Effector memory CD8-positive, alpha-beta T cell (primary cell): ENCODE measurements at regions not wholly inside any gene's neighbourhood (a gene's known extent, or its start where the extent isn't known, plus 50 kb on each side); places are given as distances from the start of the nearest gene placed in this dataset.

Source experiments
- ATAC-seq: fragments of 150-1000 bp; cut with Tn5 transposase; replicated peaks from 2 replicates; pipeline ENCODE4 v1.10.0; 2021; ENCODE audit warnings: mild to moderate bottlenecking, moderate library complexity
- DNase-seq, 3 experiments: peaks; one replicate each; pipeline ENCODE4 v3.0.0; 2021
- H3K27ac Mint-ChIP-seq, 2 donors: one replicate each; pipeline ENCODE4 v1.8.0; 2022; ENCODE audit warnings: mild to moderate bottlenecking in 2 of 2, mixed read lengths in 2 of 2, moderate library complexity in 2 of 2
- H3K27me3 Mint-ChIP-seq, 2 donors: one replicate each; pipeline ENCODE4 v1.8.0; 2022; ENCODE audit warnings: mixed read lengths in 2 of 2
- H3K36me3 Mint-ChIP-seq: one replicate; pipeline ENCODE4 v1.8.0; 2022; ENCODE audit warnings: mild to moderate bottlenecking, moderate library complexity, mixed read lengths; ENCODE audit not compliant: insufficient read depth
- H3K4me1 Mint-ChIP-seq, 2 donors: one replicate each; pipeline ENCODE4 v1.8.0; 2022; ENCODE audit warnings: low read depth in 2 of 2, mixed read lengths in 2 of 2
- H3K4me3 Mint-ChIP-seq, 2 donors: one replicate each; pipeline ENCODE4 v1.8.0; 2022; ENCODE audit warnings: mild to moderate bottlenecking in 2 of 2, mixed read lengths in 2 of 2, moderate library complexity in 2 of 2
- H3K9me3 Mint-ChIP-seq, 2 donors: one replicate each; pipeline ENCODE4 v1.8.0; 2022; ENCODE audit warnings: mixed read lengths in 2 of 2

DNA sequence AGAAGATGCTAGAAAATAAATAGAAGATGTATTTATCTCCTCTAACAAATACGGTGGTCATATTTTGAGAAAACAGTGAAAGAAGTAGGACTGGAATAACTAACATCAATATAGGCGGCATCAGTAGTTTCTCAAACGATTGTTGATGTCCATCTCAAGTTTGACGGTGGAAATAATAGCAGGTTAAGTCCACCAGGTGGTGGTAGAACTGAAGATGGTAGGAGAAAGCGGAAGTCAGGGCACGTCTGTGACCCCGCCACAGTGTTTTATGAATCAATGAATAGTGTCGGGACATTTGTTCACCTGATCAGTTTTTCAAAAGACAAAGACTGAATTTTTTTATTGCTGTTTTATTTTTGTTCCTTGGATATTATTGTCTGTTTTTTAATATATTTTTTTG lies 706.4 kb upstream of the SLC10A2 start:
- no peaks in the 10 kb centered on the region for H3K36me3 Mint-ChIP-seq
- H3K4me3 Mint-ChIP-seq: no peak overlapping the region
- no peak for DNase-seq
- peaks cover 0 to 6% of the 10 kb centered on the region in 2 donors for H3K9me3 Mint-ChIP-seq
- H3K27me3 Mint-ChIP-seq: no peaks in the 10 kb centered on the region
- H3K4me1 Mint-ChIP-seq: no peaks in the 10 kb centered on the region
- ATAC-seq: no peak
- no peak overlapping the region for H3K27ac Mint-ChIP-seq

DNA sequence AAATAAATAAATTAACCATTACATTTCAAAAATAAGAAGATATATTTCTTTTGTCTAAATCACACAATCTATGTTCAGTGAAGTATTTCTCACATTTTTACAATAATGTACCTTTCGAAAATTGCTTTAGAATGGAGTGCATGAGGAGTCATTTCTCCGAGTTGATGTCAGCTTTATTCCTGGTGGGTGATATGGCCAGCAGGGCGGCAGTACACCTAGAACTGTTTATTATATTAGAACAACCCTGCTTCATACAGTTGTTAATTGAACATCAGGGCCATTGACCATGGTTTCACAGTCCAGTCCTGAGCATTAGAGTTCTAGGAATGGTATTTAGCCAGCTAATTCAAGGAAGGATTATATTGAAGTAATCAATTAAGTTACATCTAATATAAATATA lies 696.3 kb upstream of the SLC10A2 start:
- no peaks in the 10 kb centered on the region for H3K27me3 Mint-ChIP-seq
- peaks cover under 1 to 7% of the 10 kb centered on the region in 2 donors for H3K9me3 Mint-ChIP-seq
- no peak for ATAC-seq
- no peak for DNase-seq
- H3K4me1 Mint-ChIP-seq: no peaks in the 10 kb centered on the region
- H3K4me3 Mint-ChIP-seq: no peak overlapping the region
- H3K27ac Mint-ChIP-seq: no peak overlapping the region
- H3K36me3 Mint-ChIP-seq: no peaks in the 10 kb centered on the region

DNA sequence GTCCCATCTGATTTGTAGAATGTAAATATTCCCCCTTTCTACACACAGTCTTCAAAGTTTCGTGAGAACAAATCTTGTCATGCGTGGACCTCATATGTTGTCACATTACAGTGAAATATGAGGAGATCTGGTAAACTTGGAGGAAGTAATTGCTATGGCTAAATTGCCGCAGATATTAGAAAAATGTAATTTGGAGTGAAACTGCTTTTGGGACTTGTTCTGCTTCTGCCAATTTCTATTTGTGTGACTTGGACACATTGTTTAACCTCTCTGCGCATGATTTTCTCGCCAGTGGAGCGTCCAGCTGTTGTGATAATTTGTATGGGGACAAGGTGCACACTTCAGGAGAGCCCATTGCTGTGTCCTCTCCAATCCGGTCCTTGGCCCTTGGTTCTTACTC lies 693.1 kb upstream of the SLC10A2 start:
- no peaks in the 10 kb centered on the region for H3K27me3 Mint-ChIP-seq
- no peak overlapping the region for H3K4me3 Mint-ChIP-seq
- H3K36me3 Mint-ChIP-seq: no peaks in the 10 kb centered on the region
- DNase-seq: no peak
- peaks cover 4 to 6% of the 10 kb centered on the region in 2 donors for H3K9me3 Mint-ChIP-seq
- no peak overlapping the region for H3K27ac Mint-ChIP-seq
- no peak for ATAC-seq
- H3K4me1 Mint-ChIP-seq: no peaks in the 10 kb centered on the region

DNA sequence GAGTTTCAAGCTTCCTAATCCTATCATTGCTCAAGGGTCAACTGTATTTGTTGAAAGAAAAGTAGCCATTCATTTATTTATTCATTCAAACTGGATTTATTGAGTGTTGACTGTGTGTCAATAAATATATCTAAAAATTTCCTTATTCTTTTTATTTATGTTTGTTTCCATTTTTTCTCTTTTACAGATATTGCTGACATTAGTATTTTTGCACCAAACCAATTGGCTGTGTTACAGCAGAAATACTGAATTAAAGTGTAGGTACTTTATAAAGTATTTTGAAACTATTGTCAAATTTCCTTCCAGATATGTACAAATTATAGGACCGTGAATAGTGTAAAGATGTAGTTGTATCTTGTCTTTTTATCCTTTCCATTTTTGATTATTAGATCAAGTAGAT lies 692.0 kb upstream of the SLC10A2 start:
- Mint-ChIP-seq H3K27me3 (no peaks in the 10 kb centered on the region), H3K36me3 (no peaks in the 10 kb centered on the region), H3K4me1 (no peaks in the 10 kb centered on the region), H3K9me3 (peaks cover 4 to 6% of the 10 kb centered on the region in 2 donors), H3K4me3 (no peak overlapping the region), H3K27ac (no peak overlapping the region)
- ATAC-seq (no peak), DNase-seq (no peak)

DNA sequence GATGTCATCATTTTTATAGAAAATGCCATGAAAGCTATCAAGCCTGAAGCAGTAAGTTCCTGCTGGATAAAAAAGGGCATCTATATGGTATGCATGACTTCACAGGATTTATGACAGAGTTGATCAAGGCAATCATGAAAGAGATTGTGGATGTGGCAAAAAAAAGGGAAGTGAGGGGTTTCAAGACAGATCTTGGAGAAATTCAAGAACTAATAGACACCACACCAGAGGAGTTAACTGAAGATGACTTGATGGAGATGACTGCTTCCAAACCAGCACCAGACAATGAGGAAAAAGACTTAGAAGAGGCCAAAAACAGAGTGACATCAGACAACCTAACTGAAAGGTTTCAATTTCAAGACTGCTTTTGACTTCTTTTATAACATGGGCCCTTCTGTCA lies 691.1 kb upstream of the SLC10A2 start:
- H3K27ac Mint-ChIP-seq: no peak overlapping the region
- H3K36me3 Mint-ChIP-seq: no peaks in the 10 kb centered on the region

DNA sequence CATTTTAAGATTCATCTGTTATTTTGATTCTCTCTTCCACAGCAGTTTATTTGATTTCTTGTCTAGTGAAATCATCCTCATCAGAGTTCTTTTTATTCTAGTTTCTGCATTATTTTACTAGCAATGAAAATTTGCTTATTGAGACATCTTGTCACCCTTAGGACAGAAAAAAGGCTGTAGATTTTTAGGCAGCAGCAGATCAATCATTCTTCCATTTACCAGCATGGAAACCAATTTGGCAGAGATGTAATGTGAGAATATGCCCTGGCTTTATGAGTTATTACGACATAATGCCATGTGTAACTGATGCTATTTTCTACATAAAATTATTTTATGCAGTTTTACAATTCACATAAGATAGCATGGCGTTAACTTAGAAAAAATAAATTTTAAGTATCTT lies 688.6 kb upstream of the SLC10A2 start:
- H3K4me3 Mint-ChIP-seq: no peak overlapping the region
- peaks cover 6 to 8% of the 10 kb centered on the region in 2 donors for H3K9me3 Mint-ChIP-seq
- DNase-seq: no peak
- no peaks in the 10 kb centered on the region for H3K36me3 Mint-ChIP-seq
- H3K27me3 Mint-ChIP-seq: no peaks in the 10 kb centered on the region
- no peaks in the 10 kb centered on the region for H3K4me1 Mint-ChIP-seq
- no peak for ATAC-seq
- H3K27ac Mint-ChIP-seq: no peak overlapping the region

More for the DNA sequence above, 691.1 kb upstream of the SLC10A2 start:
- no peak for ATAC-seq
- Mint-ChIP-seq H3K4me1 (no peaks in the 10 kb centered on the region), H3K9me3 (peaks cover 6% of the 10 kb centered on the region in 2 donors), H3K4me3 (no peak overlapping the region), H3K27me3 (no peaks in the 10 kb centered on the region)
- DNase-seq: no peak

DNA sequence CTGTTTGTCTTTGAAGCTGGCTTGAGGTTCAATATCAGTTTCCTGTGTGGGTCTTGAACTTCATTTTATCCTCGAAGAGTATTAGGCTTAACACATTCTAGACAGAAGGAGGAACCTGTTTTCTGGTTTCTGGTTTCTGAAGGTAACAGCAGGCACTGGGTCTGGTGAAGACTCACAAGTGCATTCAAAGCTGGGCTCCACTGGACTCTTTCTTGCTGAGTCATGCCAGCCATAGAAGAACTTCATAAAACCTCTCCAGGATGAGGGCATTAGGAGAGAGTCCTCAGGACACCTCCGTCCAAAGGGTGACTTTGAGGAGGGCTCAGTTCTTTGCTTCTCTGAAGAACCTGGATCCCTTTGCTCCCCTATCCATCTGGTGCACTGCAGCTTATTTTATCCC lies 668.6 kb upstream of the SLC10A2 start:
- no peak for ATAC-seq
- H3K36me3 Mint-ChIP-seq: peaks cover 3% of the 10 kb centered on the region
- H3K4me3 Mint-ChIP-seq: no peak overlapping the region
- no peak for DNase-seq
- no peaks in the 10 kb centered on the region for H3K27me3 Mint-ChIP-seq
- H3K9me3 Mint-ChIP-seq: peaks cover 9 to 14% of the 10 kb centered on the region in 2 donors
- no peak overlapping the region for H3K27ac Mint-ChIP-seq
- H3K4me1 Mint-ChIP-seq: no peaks in the 10 kb centered on the region

DNA sequence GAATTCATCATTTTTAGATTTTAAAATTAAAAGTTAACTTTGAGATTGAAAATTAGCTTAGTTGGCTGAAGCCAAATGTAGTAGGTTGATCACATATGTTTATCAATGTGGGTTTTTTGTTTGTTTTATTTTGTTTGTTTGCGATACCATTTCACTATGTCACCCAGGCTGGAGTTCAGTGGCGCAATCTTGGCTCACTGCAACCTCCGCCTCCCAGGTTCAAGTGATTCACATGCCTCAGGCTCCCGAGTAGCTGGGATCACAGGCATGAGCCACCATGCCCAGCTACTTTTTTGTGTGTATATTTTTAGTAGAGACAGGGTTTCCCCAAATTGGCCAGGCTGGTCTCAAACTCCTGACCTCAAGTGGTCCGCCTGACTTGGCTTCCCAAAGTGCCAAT lies 665.7 kb upstream of the SLC10A2 start:
- ATAC-seq (no peak), DNase-seq (no peak)
- H3K27ac Mint-ChIP-seq: no peak overlapping the region
- H3K27me3 Mint-ChIP-seq: no peaks in the 10 kb centered on the region
- H3K9me3 Mint-ChIP-seq: peaks cover 7 to 22% of the 10 kb centered on the region in 2 donors
- no peaks in the 10 kb centered on the region for H3K4me1 Mint-ChIP-seq
- peaks cover 3% of the 10 kb centered on the region for H3K36me3 Mint-ChIP-seq
- H3K4me3 Mint-ChIP-seq: no peak overlapping the region

DNA sequence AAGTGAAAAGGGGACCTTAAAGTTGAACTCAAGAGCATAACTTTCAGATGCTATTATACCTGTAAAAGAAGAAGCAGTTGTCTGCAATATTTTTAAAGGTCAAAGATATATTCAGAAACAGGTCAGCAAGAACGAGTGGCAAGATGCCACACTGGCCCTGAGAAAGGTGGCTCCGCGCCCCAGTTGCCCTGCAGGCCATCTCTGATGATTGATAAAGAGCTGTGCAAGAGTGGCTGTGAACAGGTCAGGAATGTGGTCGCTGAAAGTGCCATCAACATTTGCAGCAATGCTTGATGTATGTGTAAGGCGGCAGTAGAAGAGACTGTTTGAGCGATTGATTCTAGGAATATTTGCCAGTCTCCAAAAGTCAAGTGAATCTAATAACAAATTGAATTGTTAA lies 664.2 kb upstream of the SLC10A2 start:
- Mint-ChIP-seq H3K4me3 (no peak overlapping the region), H3K9me3 (peaks cover 3 to 16% of the 10 kb centered on the region in 2 donors), H3K4me1 (no peaks in the 10 kb centered on the region), H3K27me3 (no peaks in the 10 kb centered on the region), H3K36me3 (peaks cover 3% of the 10 kb centered on the region), H3K27ac (no peak overlapping the region)
- no peak for DNase-seq
- ATAC-seq: no peak

DNA sequence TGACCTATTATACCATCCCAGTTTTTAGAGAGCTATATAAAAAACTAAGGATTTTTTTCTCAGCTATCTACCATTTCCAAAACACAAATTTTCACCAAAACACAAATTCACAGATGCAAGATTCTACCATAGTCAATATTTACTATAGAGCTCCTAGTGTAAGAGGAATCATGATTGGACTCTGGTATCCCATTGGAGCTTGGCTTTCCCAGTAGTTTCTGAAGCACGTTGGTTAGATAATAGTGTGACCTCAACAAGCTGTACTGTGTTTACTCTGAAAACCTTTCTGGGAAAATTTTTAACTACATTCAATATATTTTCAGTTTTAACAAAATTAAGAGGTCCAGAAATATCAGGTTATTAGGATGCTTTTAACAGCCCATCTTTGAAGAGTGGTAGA lies 660.6 kb upstream of the SLC10A2 start:
- ATAC-seq (no peak), DNase-seq (no peak)
- no peak overlapping the region for H3K27ac Mint-ChIP-seq
- no peak overlapping the region for H3K4me3 Mint-ChIP-seq
- no peaks in the 10 kb centered on the region for H3K36me3 Mint-ChIP-seq
- H3K9me3 Mint-ChIP-seq: peaks cover 2 to 7% of the 10 kb centered on the region in 2 donors
- H3K4me1 Mint-ChIP-seq: no peaks in the 10 kb centered on the region
- no peaks in the 10 kb centered on the region for H3K27me3 Mint-ChIP-seq

DNA sequence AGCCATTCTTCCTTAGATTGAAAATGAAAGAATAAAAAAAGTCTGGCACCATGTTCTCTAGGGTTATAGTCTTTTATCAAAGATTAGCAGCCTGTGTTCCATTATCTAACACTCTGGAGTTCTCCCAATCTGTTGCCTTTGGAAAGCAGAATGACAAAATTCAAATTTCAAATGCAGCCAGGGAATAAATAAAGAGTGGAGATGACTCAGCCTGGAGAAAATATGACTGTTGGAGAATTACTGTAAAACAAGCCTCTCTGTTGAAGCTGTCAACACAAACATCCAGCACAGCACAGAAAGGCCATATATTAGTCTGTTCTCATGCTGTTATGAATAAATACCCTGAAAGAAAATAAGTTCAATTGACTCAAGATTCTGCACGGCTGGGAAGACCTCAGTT lies 650.5 kb upstream of the SLC10A2 start:
- ATAC-seq: no peak
- Mint-ChIP-seq H3K27ac (no peak overlapping the region), H3K27me3 (no peaks in the 10 kb centered on the region), H3K9me3 (peaks cover 8 to 16% of the 10 kb centered on the region in 2 donors), H3K36me3 (no peaks in the 10 kb centered on the region), H3K4me3 (no peak overlapping the region), H3K4me1 (no peaks in the 10 kb centered on the region)
- DNase-seq: no peak

DNA sequence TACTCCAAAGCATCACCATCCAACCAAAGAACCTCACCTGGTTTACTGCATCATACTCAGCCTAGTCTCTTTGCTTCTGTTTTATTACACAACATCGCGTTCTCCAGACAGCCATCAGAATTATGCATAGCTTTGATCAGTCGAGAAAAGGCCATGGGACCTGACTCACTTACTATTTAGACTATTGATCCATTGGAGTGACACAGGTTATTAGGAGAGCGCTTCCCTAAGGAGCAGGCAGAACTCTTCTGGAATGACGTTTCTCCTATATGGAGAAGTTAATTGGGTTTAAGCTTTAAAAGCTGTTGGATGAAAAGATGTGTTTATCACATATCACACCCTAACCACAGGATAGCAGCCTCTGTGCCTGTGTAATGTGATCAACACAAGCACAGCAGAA lies 649.1 kb upstream of the SLC10A2 start:
- no peaks in the 10 kb centered on the region for H3K4me1 Mint-ChIP-seq
- H3K4me3 Mint-ChIP-seq: no peak overlapping the region
- no peak overlapping the region for H3K27ac Mint-ChIP-seq
- H3K36me3 Mint-ChIP-seq: no peaks in the 10 kb centered on the region
- peaks cover 8 to 19% of the 10 kb centered on the region in 2 donors for H3K9me3 Mint-ChIP-seq
- ATAC-seq (no peak), DNase-seq (no peak)
- no peaks in the 10 kb centered on the region for H3K27me3 Mint-ChIP-seq

DNA sequence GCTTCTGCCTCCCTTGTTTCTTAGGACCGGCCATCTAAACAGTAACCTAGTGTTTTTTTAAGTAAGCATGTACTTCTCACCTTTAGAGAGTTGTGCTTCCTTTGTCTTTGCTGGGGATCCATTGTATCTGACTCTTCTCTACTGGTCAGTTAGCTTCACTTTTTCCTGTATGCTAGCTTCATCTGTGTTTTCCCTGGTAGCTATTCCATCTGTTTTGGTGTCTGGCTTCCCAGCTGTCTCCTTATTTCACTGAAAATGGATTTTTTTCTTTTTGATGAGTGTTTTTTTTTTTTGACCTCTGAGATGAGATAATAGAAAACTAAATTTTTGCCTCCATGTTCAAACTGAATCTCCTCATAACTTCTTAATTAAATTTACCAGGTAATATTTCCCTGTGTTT lies 637.0 kb upstream of the SLC10A2 start:
- Mint-ChIP-seq H3K27ac (no peak overlapping the region), H3K4me1 (no peaks in the 10 kb centered on the region), H3K27me3 (no peaks in the 10 kb centered on the region), H3K36me3 (no peaks in the 10 kb centered on the region), H3K4me3 (no peak overlapping the region), H3K9me3 (peaks cover 2 to 8% of the 10 kb centered on the region in 2 donors)
- DNase-seq: no peak
- ATAC-seq: no peak

DNA sequence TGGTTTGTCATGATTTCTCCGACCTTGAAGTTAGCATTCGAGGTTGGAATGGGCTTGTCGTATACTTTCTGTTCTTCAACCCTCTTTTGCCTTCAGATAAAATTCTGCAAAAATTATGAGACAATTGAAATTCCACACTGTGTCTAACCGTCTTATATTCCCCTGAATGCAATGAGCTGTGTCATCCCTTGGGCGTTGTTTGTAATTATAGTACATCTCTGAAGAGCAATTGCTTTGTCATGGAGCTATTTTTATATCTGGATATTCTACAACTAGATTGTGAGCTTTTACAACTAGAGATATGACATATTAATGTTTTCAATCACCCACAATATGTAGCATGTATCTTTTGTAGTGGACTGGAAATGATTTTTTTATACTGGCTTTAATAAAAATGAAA lies 631.8 kb upstream of the SLC10A2 start:
- Mint-ChIP-seq H3K27me3 (no peaks in the 10 kb centered on the region), H3K4me3 (no peak overlapping the region), H3K9me3 (peaks cover 0 to 6% of the 10 kb centered on the region in 2 donors), H3K36me3 (no peaks in the 10 kb centered on the region), H3K27ac (no peak overlapping the region), H3K4me1 (no peaks in the 10 kb centered on the region)
- no peak for ATAC-seq
- DNase-seq: no peak

DNA sequence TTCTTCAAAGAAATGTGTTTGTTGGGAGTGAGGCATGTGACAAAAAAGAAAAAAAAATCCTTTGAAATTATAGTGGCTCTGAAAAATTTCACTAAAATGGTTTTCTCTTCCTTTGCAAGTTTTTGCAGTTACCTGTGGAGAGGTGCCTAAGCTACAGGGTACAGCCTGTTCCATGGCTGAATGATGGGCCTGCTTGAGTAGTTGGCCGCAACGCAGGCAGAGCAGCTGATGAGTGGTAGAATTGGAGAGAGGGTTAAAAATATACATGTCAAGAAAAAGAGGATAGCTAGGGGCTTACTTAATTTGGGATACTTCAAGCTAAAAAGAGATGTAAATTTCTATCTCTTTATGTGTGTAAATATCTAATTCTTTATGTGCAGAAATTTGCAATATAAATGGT lies 629.1 kb upstream of the SLC10A2 start:
- Mint-ChIP-seq H3K9me3 (peaks cover 0 to 2% of the 10 kb centered on the region in 2 donors), H3K27ac (no peak overlapping the region), H3K4me1 (no peaks in the 10 kb centered on the region), H3K36me3 (no peaks in the 10 kb centered on the region), H3K4me3 (no peak overlapping the region), H3K27me3 (no peaks in the 10 kb centered on the region)
- ATAC-seq: no peak
- DNase-seq: no peak
